ENCODE measurements at regions not wholly inside any gene's neighbourhood (a gene's known extent, or its start where the extent isn't known, plus 50 kb on each side); places are given as distances from the start of the nearest gene placed in this dataset.

DNA sequence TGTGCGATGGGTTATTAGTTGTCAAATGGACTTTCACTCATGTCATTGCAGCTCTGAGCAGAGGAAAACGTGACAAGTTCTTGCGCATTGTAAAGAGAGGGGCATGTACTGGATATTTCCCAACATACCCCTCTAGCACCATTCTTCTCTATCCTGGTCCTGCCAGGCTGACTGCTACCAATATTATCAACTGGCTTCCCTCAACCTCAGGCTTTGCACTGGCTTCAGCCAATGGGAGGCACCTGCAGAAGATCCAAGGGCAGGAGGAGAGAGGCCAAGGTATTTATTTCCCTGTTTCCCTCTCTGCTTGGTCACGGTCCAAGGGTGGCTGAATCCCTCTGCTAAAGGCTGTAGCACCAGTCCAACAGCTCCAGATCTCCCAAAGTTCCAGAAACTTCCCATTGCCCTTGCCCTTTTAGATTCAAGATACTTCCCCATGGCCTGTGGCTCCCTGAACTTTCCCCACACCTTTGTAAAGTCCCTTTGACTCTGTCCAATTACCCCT, 175.6 kb upstream of the NECTIN1 start:
- TF ChIP-seq, protein P1, sequence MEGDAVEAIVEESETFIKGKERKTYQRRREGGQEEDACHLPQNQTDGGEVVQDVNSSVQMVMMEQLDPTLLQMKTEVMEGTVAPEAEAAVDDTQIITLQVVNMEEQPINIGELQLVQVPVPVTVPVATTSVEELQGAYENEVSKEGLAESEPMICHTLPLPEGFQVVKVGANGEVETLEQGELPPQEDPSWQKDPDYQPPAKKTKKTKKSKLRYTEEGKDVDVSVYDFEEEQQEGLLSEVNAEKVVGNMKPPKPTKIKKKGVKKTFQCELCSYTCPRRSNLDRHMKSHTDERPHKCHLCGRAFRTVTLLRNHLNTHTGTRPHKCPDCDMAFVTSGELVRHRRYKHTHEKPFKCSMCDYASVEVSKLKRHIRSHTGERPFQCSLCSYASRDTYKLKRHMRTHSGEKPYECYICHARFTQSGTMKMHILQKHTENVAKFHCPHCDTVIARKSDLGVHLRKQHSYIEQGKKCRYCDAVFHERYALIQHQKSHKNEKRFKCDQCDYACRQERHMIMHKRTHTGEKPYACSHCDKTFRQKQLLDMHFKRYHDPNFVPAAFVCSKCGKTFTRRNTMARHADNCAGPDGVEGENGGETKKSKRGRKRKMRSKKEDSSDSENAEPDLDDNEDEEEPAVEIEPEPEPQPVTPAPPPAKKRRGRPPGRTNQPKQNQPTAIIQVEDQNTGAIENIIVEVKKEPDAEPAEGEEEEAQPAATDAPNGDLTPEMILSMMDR (IDR thresholded peaks at IDR 0.05; ENCODE audit: low read depth, low read length): no peak
- TF ChIP-seq EZH2phosphoT487 (IDR thresholded peaks at IDR 0.05; ENCODE audit: low read depth): no peak
